ENCODE measurements at regions not wholly inside any gene's neighbourhood (a gene's known extent, or its start where the extent isn't known, plus 50 kb on each side); places are given as distances from the start of the nearest gene placed in this dataset.

GRCh38 chr2:23204685-23205242 lies 180.2 kb upstream of the KLHL29 start (continued):
- no peak for TF ChIP-seq ZBTB33 (IDR thresholded peaks at IDR 0.05; ENCODE audit: extremely low read depth, insufficient replicate concordance, low read length)

GRCh38 chr2:23206650-23207049 lies 178.3 kb upstream of the KLHL29 start:
- H3K79me2 ChIP-seq (ENCODE audit: insufficient read depth, low read length) = no peaks in the 10 kb centered on the region
- intact Hi-C loops (cut with micrococcal nuclease) = no loop called here
- ChIA-PET CTCF (no interaction called here), POLR2A (no interaction called here), RAD21 (ENCODE audit: low non-redundant PET in 1 of 2, low total read pairs in 2 of 2, uncharacterized antibody in 2 of 2, unreplicated experiment in 2 of 2) (no interaction called here)
- no peaks in the 10 kb centered on the region for H3K36me3 ChIP-seq (ENCODE audit: control insufficient read depth in 1 of 2, insufficient read depth in 2 of 2, low read length in 2 of 2)
- no peak overlapping the region for H3K9ac ChIP-seq (ENCODE audit: low read length)
- H2AFZ ChIP-seq (ENCODE audit: low read depth, low read length, poor library complexity, severe bottlenecking) = no peak overlapping the region
- ATAC-seq = no peak
- H3K4me1 ChIP-seq (ENCODE audit: control insufficient read depth in 1 of 2, insufficient read depth in 2 of 2, low read length in 2 of 2) = no peaks in the 10 kb centered on the region
- no peaks in the 10 kb centered on the region for H4K20me1 ChIP-seq (ENCODE audit: insufficient read depth)
- peaks cover 25% of the 10 kb centered on the region; the same call in 1 of the 2 replicates for H3K27me3 ChIP-seq (ENCODE audit: insufficient read depth, low read length)
- no peak overlapping the region for H3K4me3 ChIP-seq (replicated peaks in 1 of 2; ENCODE audit: low read depth in 1 of 2, low read length in 2 of 2)
- H3K27ac ChIP-seq (ENCODE audit: low read depth, low read length) = no peak overlapping the region
- H3K4me2 ChIP-seq (ENCODE audit: low read length) = no peak overlapping the region
- no peak for DNase-seq (ENCODE audit: low read depth, low spot score)
- H3K9me3 ChIP-seq (ENCODE audit: control insufficient read depth in 1 of 2, insufficient read depth in 1 of 2, low read depth in 1 of 2, low read length in 2 of 2) = no peaks in the 10 kb centered on the region
- BruUV-seq (replicated peaks) = no TSS peak
- H3K9me2 ChIP-seq (ENCODE audit: insufficient read depth) = no peaks in the 10 kb centered on the region
- TF ChIP-seq ZFX (IDR thresholded peaks at IDR 0.05) = no peak
- no peak for TF ChIP-seq CEBPB (IDR thresholded peaks at IDR 0.05; ENCODE audit: low read depth)
- TF ChIP-seq EZH2 (IDR thresholded peaks at IDR 0.05) = no peak
- TF ChIP-seq ZBTB33 (IDR thresholded peaks at IDR 0.05; ENCODE audit: extremely low read depth, insufficient replicate concordance, low read length) = no peak
- no peak for TF ChIP-seq YY1 (IDR thresholded peaks at IDR 0.05; ENCODE audit: extremely low read depth, insufficient replicate concordance, low read depth, low read length)
- no peak for TF ChIP-seq POLR2AphosphoS5 (IDR thresholded peaks at IDR 0.05; ENCODE audit: low read depth, low read length)
- TF ChIP-seq CTCF (IDR thresholded peaks at IDR 0.05 in 2 of 3, conservative IDR thresholded peaks at IDR 0.05 in 1 of 3; ENCODE audit: borderline replicate concordance in 1 of 3, insufficient read depth in 1 of 3, low read depth in 2 of 3, low read length in 2 of 3) = no peak
- TF ChIP-seq SRF (IDR thresholded peaks at IDR 0.05; ENCODE audit: low read depth) = no peak
- no peak for TF ChIP-seq POLR2A (IDR thresholded peaks at IDR 0.05; ENCODE audit: borderline replicate concordance, extremely low read depth, insufficient read depth, insufficient read length)
- TF ChIP-seq JUND (IDR thresholded peaks at IDR 0.05) = no peak
- TF ChIP-seq FOSL1 (IDR thresholded peaks at IDR 0.05; ENCODE audit: low read depth) = no peak
- TF ChIP-seq RAD21 (IDR thresholded peaks at IDR 0.05; ENCODE audit: low read depth) = no peak
- no peak for TF ChIP-seq ZNF274 (IDR thresholded peaks at IDR 0.05; ENCODE audit: low read depth, low read length)
- no peak for TF ChIP-seq EZH2phosphoT487 (IDR thresholded peaks at IDR 0.05; ENCODE audit: borderline replicate concordance)
- TF ChIP-seq SP1 (IDR thresholded peaks at IDR 0.05; ENCODE audit: low read depth) = no peak
- no peak for TF ChIP-seq REST (IDR thresholded peaks at IDR 0.05; ENCODE audit: low read depth)
